Nephron (organoid): ENCODE measurements at regions not wholly inside any gene's neighbourhood (a gene's known extent, or its start where the extent isn't known, plus 50 kb on each side); places are given as distances from the start of the nearest gene placed in this dataset.
"Not testable (repeated sequence)": the region's sequence is repeated elsewhere in the genome, so short reads cannot be mapped to it uniquely, and the experiment has no call there.

Experiments used
- H3K27ac Mint-ChIP-seq, 3 experiments: 2 replicates each; pipeline ENCODE4 v1.8.0; 2020; ENCODE audit warnings: mixed read lengths in 3 of 3, mild to moderate bottlenecking in 2 of 3, moderate library complexity in 1 of 3
- H3K27me3 Mint-ChIP-seq: 2 replicates; pipeline ENCODE4 v1.8.0; 2021; ENCODE audit warnings: low read depth, mild to moderate bottlenecking, moderate library complexity, mixed read lengths
- H3K36me3 Mint-ChIP-seq: 2 replicates; pipeline ENCODE4 v1.8.0; 2020; ENCODE audit warnings: low read depth, mixed read lengths
- H3K4me1 Mint-ChIP-seq: 2 replicates; pipeline ENCODE4 v1.8.0; 2020; ENCODE audit warnings: mixed read lengths
- H3K4me3 Mint-ChIP-seq, 3 experiments: 2 replicates each; pipeline ENCODE4 v1.8.0; 2020; ENCODE audit warnings: mild to moderate bottlenecking in 3 of 3, mixed read lengths in 3 of 3, moderate library complexity in 2 of 3
- H3K9me3 Mint-ChIP-seq: 2 replicates; pipeline ENCODE4 v1.8.0; 2020; ENCODE audit warnings: mixed read lengths
- CTCF ChIP-seq, 3 experiments: fragments of 200-600 bp; sonication (generic); IDR thresholded peaks; one replicate each; pipeline ENCODE4 v1.5.0; 2021; ENCODE audit warnings: antibody characterized with exemption in 3 of 3; ENCODE audit not compliant: unreplicated experiment in 3 of 3

DNA sequence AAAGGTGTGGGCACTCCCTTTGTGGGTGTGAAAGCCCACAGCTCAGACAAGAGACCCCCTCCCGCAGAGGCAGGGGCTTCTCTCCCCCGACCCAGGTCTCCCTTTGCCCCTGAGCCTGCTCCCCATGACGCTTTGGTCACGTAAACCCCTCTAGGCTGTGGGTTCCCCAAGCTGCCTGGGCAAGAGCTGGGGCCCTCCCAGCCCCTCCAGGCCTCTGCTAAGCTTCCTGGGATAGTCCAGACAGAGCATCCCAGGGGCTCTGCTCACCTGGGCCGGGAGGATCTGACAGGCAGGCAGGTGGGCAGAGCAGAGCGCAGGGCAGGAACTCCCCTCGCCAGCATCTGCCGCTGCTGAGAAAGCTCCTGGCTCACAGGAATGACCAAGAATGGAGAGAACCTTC, 177.3 kb downstream of the BANP start:
- Mint-ChIP-seq H3K36me3 (no peaks in the 10 kb centered on the region), H3K4me1 (no peaks in the 10 kb centered on the region), H3K27me3 (peaks cover 12% of the 10 kb centered on the region), H3K27ac (no peak overlapping the region), H3K9me3 (no peaks in the 10 kb centered on the region), H3K4me3 (no peak overlapping the region)
- TF ChIP-seq CTCF (IDR thresholded peaks at IDR 0.05; ENCODE audit: unreplicated experiment in 3 of 3) = no peak

DNA sequence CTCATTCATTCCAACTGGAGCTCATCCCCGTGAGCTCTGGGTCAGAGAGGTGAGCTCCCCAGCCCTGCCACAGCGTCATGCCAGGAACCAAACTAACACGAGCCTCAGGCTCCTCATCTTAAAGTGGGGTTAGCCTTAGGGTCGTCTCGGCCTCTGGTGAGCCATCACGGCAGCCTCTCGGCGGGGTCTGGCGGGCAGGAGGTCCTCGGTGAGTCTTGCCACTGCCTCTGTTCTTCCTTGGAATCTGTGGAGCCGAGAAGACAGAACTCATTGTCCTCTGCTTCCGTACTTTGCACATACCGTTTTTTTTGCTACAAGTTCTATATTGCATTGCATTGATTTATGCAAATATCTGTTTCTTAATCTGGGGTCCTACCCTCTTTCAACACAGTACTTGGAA, 177.9 kb downstream of the BANP start:
- peaks cover 12% of the 10 kb centered on the region for H3K27me3 Mint-ChIP-seq
- not testable (repeated sequence) for H3K27ac Mint-ChIP-seq, H3K9me3 Mint-ChIP-seq, H3K4me1 Mint-ChIP-seq, H3K36me3 Mint-ChIP-seq, H3K4me3 Mint-ChIP-seq

DNA sequence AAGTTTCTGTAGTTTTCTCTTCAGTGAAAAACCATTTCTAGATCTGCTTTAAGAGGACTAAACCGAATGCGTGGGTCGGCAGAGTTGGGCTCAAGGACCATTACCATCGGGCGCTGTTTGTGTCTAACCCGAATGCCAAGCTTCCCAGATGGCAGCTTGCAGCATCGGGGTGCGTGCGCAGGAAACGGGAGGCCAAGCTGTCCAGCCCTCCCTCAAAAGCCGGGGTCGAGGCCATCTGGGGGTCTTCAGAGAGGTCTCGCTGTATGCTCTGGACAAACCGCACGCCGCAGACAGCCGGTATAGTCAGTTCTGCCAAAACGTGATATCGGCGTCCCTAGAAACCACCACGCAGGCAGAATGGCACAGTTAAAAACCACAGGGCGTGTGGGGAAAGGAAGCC, 178.8 kb downstream of the BANP start:
- H3K36me3 Mint-ChIP-seq = no peaks in the 10 kb centered on the region
- no peak overlapping the region for H3K4me3 Mint-ChIP-seq
- peaks cover 9% of the 10 kb centered on the region for H3K4me1 Mint-ChIP-seq
- H3K27ac Mint-ChIP-seq = no peak overlapping the region
- TF ChIP-seq CTCF (IDR thresholded peaks at IDR 0.05; ENCODE audit: unreplicated experiment in 3 of 3) = no peak
- peaks cover 12% of the 10 kb centered on the region for H3K27me3 Mint-ChIP-seq
- H3K9me3 Mint-ChIP-seq = no peaks in the 10 kb centered on the region

DNA sequence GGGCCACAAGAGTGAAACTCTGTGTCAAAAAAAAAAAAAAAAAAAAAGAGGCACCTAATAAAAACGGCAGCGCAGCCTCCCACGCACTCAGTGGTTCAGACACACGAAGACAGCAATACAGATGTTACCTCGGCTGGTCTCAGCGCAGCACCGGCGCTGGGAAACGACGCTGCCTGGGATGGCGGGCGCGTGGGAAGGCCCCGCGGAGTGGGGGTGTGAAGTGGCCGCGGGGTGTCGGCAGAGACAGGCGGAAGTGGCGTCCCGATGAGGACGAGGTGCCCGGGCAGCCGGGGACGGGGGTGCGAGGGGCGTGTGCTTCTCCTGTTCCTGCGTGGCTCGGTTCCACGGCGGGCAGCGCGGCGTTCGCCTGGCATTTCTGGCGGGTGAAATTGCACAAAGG, 179.4 kb downstream of the BANP start:
- Mint-ChIP-seq H3K9me3 (no peaks in the 10 kb centered on the region), H3K27ac (no peak overlapping the region), H3K4me1 (peaks cover 12% of the 10 kb centered on the region), H3K36me3 (no peaks in the 10 kb centered on the region), H3K27me3 (peaks cover 12% of the 10 kb centered on the region), H3K4me3 (no peak overlapping the region)
- TF ChIP-seq CTCF (IDR thresholded peaks at IDR 0.05; ENCODE audit: unreplicated experiment in 3 of 3) = no peak

DNA sequence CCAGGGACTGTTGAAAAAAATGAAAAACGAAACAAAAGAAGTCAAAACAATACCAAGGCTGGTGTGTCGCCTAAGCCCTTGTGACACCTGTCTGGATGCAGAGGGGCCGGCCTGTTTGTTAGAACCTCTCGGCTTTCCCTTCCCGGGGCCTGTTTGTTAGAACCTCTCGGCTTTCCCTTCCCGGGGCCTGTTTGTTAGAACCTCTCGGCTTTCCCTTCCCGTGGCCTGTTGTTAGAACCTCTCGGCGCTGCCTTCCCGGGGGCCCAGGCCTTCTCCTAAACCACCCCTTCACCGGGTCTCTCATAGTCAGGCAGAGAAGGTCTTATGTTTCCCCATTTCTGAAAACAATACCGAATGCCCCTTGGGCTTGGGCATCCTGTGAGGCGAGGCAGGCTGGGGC, 180.0 kb downstream of the BANP start:
- H3K9me3 Mint-ChIP-seq = no peaks in the 10 kb centered on the region
- no peak for TF ChIP-seq CTCF (IDR thresholded peaks at IDR 0.05; ENCODE audit: unreplicated experiment in 3 of 3)
- H3K27ac Mint-ChIP-seq = no peak overlapping the region
- peaks cover 16% of the 10 kb centered on the region for H3K4me1 Mint-ChIP-seq
- peaks cover 12% of the 10 kb centered on the region for H3K27me3 Mint-ChIP-seq
- no peaks in the 10 kb centered on the region for H3K36me3 Mint-ChIP-seq
- no peak overlapping the region for H3K4me3 Mint-ChIP-seq

- H3K36me3 Mint-ChIP-seq = no peaks in the 10 kb centered on the region
- no peaks in the 10 kb centered on the region for H3K9me3 Mint-ChIP-seq
- TF ChIP-seq CTCF (IDR thresholded peaks at IDR 0.05; ENCODE audit: unreplicated experiment in 3 of 3) = no peak
- H3K4me1 Mint-ChIP-seq = peaks cover 23% of the 10 kb centered on the region
- no peak overlapping the region for H3K4me3 Mint-ChIP-seq
- H3K27ac Mint-ChIP-seq = no peak overlapping the region
- H3K27me3 Mint-ChIP-seq = peaks cover 12% of the 10 kb centered on the region
These were observed 180.7 kb downstream of the BANP start for GRCh38 chr16:88131966-88132365.
